Ovary (tissue), 3 donors: ENCODE measurements at regions not wholly inside any gene's neighbourhood (a gene's known extent, or its start where the extent isn't known, plus 50 kb on each side); places are given as distances from the start of the nearest gene placed in this dataset.

Source experiments
- CTCF ChIP-seq, 3 donors: fragments of 450-650 bp in 2 of 3; fragments of 200-600 bp in 1 of 3; IDR thresholded peaks; one replicate each; pipeline versions ENCODE4 v1.5.1 to v1.8.0; 2016 to 2022; ENCODE audit warnings: antibody characterized with exemption in 3 of 3, mild to moderate bottlenecking in 1 of 3
- EP300 ChIP-seq: sonication (generic); formaldehyde crosslinking; IDR thresholded peaks from one replicate; pipeline ENCODE4 v1.6.1; 2017; ENCODE audit warnings: antibody characterized with exemption
- POLR2A ChIP-seq: fragments of 450-650 bp; IDR thresholded peaks from one replicate; pipeline ENCODE4 v1.6.1; 2017; ENCODE audit warnings: antibody characterized with exemption, mild to moderate bottlenecking, moderate library complexity
- donor health status: DM: no; HTN: no; CAD: no.

- no peak for TF ChIP-seq CTCF (IDR thresholded peaks at IDR 0.05)
- no peak for TF ChIP-seq EP300
- no peak for TF ChIP-seq POLR2A
These were observed 216.3 kb upstream of the RHOBTB1 start for GRCh38 chr10:61160253-61160652.
